ENCODE measurements at regions not wholly inside any gene's neighbourhood (a gene's known extent, or its start where the extent isn't known, plus 50 kb on each side); places are given as distances from the start of the nearest gene placed in this dataset.

GRCh38 chrX:99353412-99353811 lies 1056.7 kb downstream of the PCDH19 start:
- Histone ChIP-seq H2AFZ (no peak overlapping the region), H3F3A (replicated peaks; ENCODE audit: low read depth) (no peaks in the 10 kb centered on the region), H3K9me2 (ENCODE audit: insufficient read depth) (no peaks in the 10 kb centered on the region), H3K79me2 (replicated peaks; ENCODE audit: insufficient read depth) (no peaks in the 10 kb centered on the region), H4K20me1 (replicated peaks; ENCODE audit: insufficient read depth) (no peaks in the 10 kb centered on the region), H3K4me3 (no peak overlapping the region), H3K36me3 (ENCODE audit: insufficient read depth) (no peaks in the 10 kb centered on the region), H3K27ac (ENCODE audit: low read depth) (no peak overlapping the region), H3K4me1 (ENCODE audit: insufficient read depth) (no peaks in the 10 kb centered on the region), H3K27me3 (ENCODE audit: insufficient read depth) (no peaks in the 10 kb centered on the region), H3K4me2 (no peak overlapping the region)
- H3K27ac Mint-ChIP-seq, result no peak overlapping the region
- TF ChIP-seq ZNF331 (CRISPR knock-in tag; IDR thresholded peaks at IDR 0.05; ENCODE audit: low read depth) (no peak), JUNB (IDR thresholded peaks at IDR 0.05; ENCODE audit: unreplicated experiment) (no peak), EZH2 (IDR thresholded peaks at IDR 0.05; ENCODE audit: low read depth, unreplicated experiment) (no peak), ZNF462 (CRISPR knock-in tag; IDR thresholded peaks at IDR 0.05) (no peak), REST (IDR thresholded peaks at IDR 0.05; ENCODE audit: unreplicated experiment) (no peak), CREB1 (CRISPR knock-in tag; IDR thresholded peaks at IDR 0.05; ENCODE audit: low read depth) (no peak), EZH2phosphoT487 (IDR thresholded peaks at IDR 0.05; ENCODE audit: unreplicated experiment) (no peak), POLR2AphosphoS5 (IDR thresholded peaks at IDR 0.05; ENCODE audit: low read depth) (no peak), ZNF114 (CRISPR knock-in tag; IDR thresholded peaks at IDR 0.05) (no peak), STAT1 (IDR thresholded peaks at IDR 0.05; ENCODE audit: unreplicated experiment) (no peak), NANOG (IDR thresholded peaks at IDR 0.05; ENCODE audit: borderline replicate concordance) (no peak)
- TF ChIP-seq, protein P1, sequence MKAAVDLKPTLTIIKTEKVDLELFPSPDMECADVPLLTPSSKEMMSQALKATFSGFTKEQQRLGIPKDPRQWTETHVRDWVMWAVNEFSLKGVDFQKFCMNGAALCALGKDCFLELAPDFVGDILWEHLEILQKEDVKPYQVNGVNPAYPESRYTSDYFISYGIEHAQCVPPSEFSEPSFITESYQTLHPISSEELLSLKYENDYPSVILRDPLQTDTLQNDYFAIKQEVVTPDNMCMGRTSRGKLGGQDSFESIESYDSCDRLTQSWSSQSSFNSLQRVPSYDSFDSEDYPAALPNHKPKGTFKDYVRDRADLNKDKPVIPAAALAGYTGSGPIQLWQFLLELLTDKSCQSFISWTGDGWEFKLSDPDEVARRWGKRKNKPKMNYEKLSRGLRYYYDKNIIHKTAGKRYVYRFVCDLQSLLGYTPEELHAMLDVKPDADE (IDR thresholded peaks at IDR 0.05), result no peak
- TF ChIP-seq, protein P2, sequence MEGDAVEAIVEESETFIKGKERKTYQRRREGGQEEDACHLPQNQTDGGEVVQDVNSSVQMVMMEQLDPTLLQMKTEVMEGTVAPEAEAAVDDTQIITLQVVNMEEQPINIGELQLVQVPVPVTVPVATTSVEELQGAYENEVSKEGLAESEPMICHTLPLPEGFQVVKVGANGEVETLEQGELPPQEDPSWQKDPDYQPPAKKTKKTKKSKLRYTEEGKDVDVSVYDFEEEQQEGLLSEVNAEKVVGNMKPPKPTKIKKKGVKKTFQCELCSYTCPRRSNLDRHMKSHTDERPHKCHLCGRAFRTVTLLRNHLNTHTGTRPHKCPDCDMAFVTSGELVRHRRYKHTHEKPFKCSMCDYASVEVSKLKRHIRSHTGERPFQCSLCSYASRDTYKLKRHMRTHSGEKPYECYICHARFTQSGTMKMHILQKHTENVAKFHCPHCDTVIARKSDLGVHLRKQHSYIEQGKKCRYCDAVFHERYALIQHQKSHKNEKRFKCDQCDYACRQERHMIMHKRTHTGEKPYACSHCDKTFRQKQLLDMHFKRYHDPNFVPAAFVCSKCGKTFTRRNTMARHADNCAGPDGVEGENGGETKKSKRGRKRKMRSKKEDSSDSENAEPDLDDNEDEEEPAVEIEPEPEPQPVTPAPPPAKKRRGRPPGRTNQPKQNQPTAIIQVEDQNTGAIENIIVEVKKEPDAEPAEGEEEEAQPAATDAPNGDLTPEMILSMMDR (conservative IDR thresholded peaks at IDR 0.05; ENCODE audit: low read depth in 2 of 2), result no peak
- H3K36me3 Mint-ChIP-seq (ENCODE audit: low read depth), result no peaks in the 10 kb centered on the region; the same call in 2 of the 3 replicates
- ATAC-seq, result no peak
- peaks cover 2% of the 10 kb centered on the region for H3K27me3 Mint-ChIP-seq (ENCODE audit: insufficient read depth, low read depth, poor library complexity)
- no peaks in the 10 kb centered on the region for H3K4me1 Mint-ChIP-seq
- no peak overlapping the region for H3K4me3 Mint-ChIP-seq
- DNase-seq (ENCODE audit: low spot score), result no peak
- peaks cover 10% of the 10 kb centered on the region; the same call in 1 of the 3 replicates for H3K9me3 Mint-ChIP-seq

Measured in GM23338 (cell line).